CD14-positive monocyte (primary cell): ENCODE measurements at regions not wholly inside any gene's neighbourhood (a gene's known extent, or its start where the extent isn't known, plus 50 kb on each side); places are given as distances from the start of the nearest gene placed in this dataset.

Experiments
- DNase-seq, 3 donors: peaks; one replicate each; pipeline ENCODE4 v3.0.0-alpha.2; 2011 to 2022
- H2AFZ ChIP-seq: 2 replicates; pipeline ENCODE4 v1.6.0; 2012; ENCODE audit warnings: mild to moderate bottlenecking, low read depth, low read length, inconsistent platforms; ENCODE audit not compliant: insufficient read depth, poor library complexity, severe bottlenecking
- H3K27ac ChIP-seq, 2 donors: 1 replicate in 1 of 2; 2 replicates in 1 of 2; pipeline ENCODE4 v1.5.1; 2012 to 2013; ENCODE audit warnings: low read length in 2 of 2, control low read depth in 1 of 2, inconsistent platforms in 1 of 2, low read depth in 1 of 2, mild to moderate bottlenecking in 1 of 2
- H3K27me3 ChIP-seq, 2 donors: one replicate each; pipeline versions ENCODE4 v1.6.0 to v1.6.1; 2011 to 2013; ENCODE audit warnings: low read length in 2 of 2; ENCODE audit not compliant: control insufficient read depth in 2 of 2, insufficient read depth in 2 of 2
- H3K36me3 ChIP-seq, 2 donors: replicated peaks in 1 of 2; 1 replicate in 1 of 2; 2 replicates in 1 of 2; pipeline versions ENCODE4 v1.5.1 to v1.6.1; 2012 to 2013; ENCODE audit warnings: low read length in 2 of 2, control low read depth in 1 of 2, inconsistent platforms in 1 of 2, mild to moderate bottlenecking in 1 of 2; ENCODE audit not compliant: insufficient read depth in 2 of 2, control insufficient read depth in 1 of 2
- H3K4me1 ChIP-seq, 2 donors: 1 replicate in 1 of 2; 2 replicates in 1 of 2; pipeline versions ENCODE4 v1.5.1 to v1.6.1; 2012 to 2013; ENCODE audit warnings: low read length in 2 of 2, control low read depth in 1 of 2, inconsistent platforms in 1 of 2, mild to moderate bottlenecking in 1 of 2, moderate library complexity in 1 of 2; ENCODE audit not compliant: insufficient read depth in 2 of 2, control insufficient read depth in 1 of 2
- H3K4me2 ChIP-seq: replicated peaks from 2 replicates; pipeline ENCODE3; 2012; ENCODE audit warnings: low read length, moderate library complexity, mild to moderate bottlenecking; ENCODE audit not compliant: poor library complexity, severe bottlenecking; ENCODE audit errors: extremely low read depth
- H3K4me3 ChIP-seq, 3 experiments: fragments of 200-600 bp in 1 of 3; sonication (generic) in 1 of 3; replicated peaks in 1 of 3; 1 replicate in 2 of 3; 2 replicates in 1 of 3; pipeline ENCODE4 v1.5.1; 2011 to 2013; ENCODE audit warnings: low read length in 3 of 3, mild to moderate bottlenecking in 3 of 3, control low read depth in 2 of 3, low read depth in 2 of 3, inconsistent platforms in 1 of 3, moderate library complexity in 1 of 3
- H3K79me2 ChIP-seq: 2 replicates; pipeline ENCODE4 v1.6.0; 2012; ENCODE audit warnings: mild to moderate bottlenecking, control low read depth, inconsistent platforms, low read length, moderate library complexity; ENCODE audit not compliant: insufficient read depth
- H3K9ac ChIP-seq: 2 replicates; pipeline ENCODE4 v1.6.0; 2017; ENCODE audit warnings: low read length, mild to moderate bottlenecking; ENCODE audit not compliant: insufficient read depth, poor library complexity, severe bottlenecking
- H3K9me3 ChIP-seq, 2 donors: replicated peaks in 1 of 2; 1 replicate in 1 of 2; 2 replicates in 1 of 2; pipeline versions ENCODE4 v1.5.1 to v1.6.1; 2012 to 2013; ENCODE audit warnings: low read length in 2 of 2, control low read depth in 1 of 2; ENCODE audit not compliant: control insufficient read depth in 1 of 2, insufficient read depth in 1 of 2
- H4K20me1 ChIP-seq: 2 replicates; pipeline ENCODE4 v1.6.0; 2012; ENCODE audit warnings: mild to moderate bottlenecking, low read length, control low read depth, moderate library complexity; ENCODE audit not compliant: insufficient read depth
- H3K27ac Mint-ChIP-seq, 7 donors: one replicate each; pipeline ENCODE4 v1.8.0; 2020; ENCODE audit warnings: mild to moderate bottlenecking in 7 of 7, mixed read lengths in 7 of 7, moderate library complexity in 6 of 7, inconsistent platforms in 2 of 7
- H3K27me3 Mint-ChIP-seq, 3 donors: one replicate each; pipeline ENCODE4 v1.8.0; 2021 to 2022; ENCODE audit warnings: low read depth in 3 of 3, mild to moderate bottlenecking in 3 of 3, mixed read lengths in 3 of 3, moderate library complexity in 3 of 3, inconsistent platforms in 1 of 3
- H3K36me3 Mint-ChIP-seq, 2 donors: one replicate each; pipeline ENCODE4 v1.8.0; 2020; ENCODE audit warnings: mixed read lengths in 2 of 2, inconsistent platforms in 1 of 2, mild to moderate bottlenecking in 1 of 2
- H3K4me1 Mint-ChIP-seq: one replicate; pipeline ENCODE4 v1.8.0; 2020; ENCODE audit warnings: mild to moderate bottlenecking, mixed read lengths
- H3K4me3 Mint-ChIP-seq, 2 donors: one replicate each; pipeline ENCODE4 v1.8.0; 2020; ENCODE audit warnings: mild to moderate bottlenecking in 2 of 2, mixed read lengths in 2 of 2, moderate library complexity in 1 of 2
- H3K9me3 Mint-ChIP-seq, 7 donors: one replicate each; pipeline ENCODE4 v1.8.0; 2020 to 2022; ENCODE audit warnings: mixed read lengths in 7 of 7, mild to moderate bottlenecking in 6 of 7, moderate library complexity in 6 of 7, inconsistent platforms in 2 of 7
- CTCF ChIP-seq: fragments of 200-600 bp; IDR thresholded peaks from one replicate; pipeline ENCODE4 v1.8.0; 2022; ENCODE audit warnings: antibody characterized with exemption, mild to moderate bottlenecking
- WGBS: methylation state at CpG from one replicate; pipeline ENCODE4 v1.1.5; 2013; ENCODE audit warnings: missing lambda C conversion rate; ENCODE audit not compliant: insufficient coverage; 5-methylcytosine and 5-hydroxymethylcytosine counted together
- intact Hi-C, 2 donors: fragments of 100-400 bp; cut with micrococcal nuclease; formaldehyde crosslinking; loops; one replicate each; pipeline versions ENCODE4 v1.15.0 to v1.15.1; 2023

- no peaks in the 10 kb centered on the region for H4K20me1 ChIP-seq
- intact Hi-C loops = no loop called here
- DNase-seq = peak in 2 of 3 donors; percentile 6 to 7
- H3K9me3 ChIP-seq = no peaks in the 10 kb centered on the region
- Mint-ChIP-seq H3K27me3 (peaks cover 0 to 4% (median 3%) of the 10 kb centered on the region in 3 donors), H3K9me3 (peaks cover 0 to 7% (median 2%) of the 10 kb centered on the region in 7 donors), H3K4me3 (no peak overlapping the region), H3K27ac (no peak overlapping the region), H3K4me1 (no peaks in the 10 kb centered on the region), H3K36me3 (no peaks in the 10 kb centered on the region)
- H3K9ac ChIP-seq = no peak overlapping the region
- H3K4me3 ChIP-seq = no peak overlapping the region
- peak; percentile 66 for TF ChIP-seq CTCF
- H2AFZ ChIP-seq = no peak overlapping the region
- H3K4me1 ChIP-seq = no peaks in the 10 kb centered on the region
- no CpG with 5 or more reads among the region's 1 CpG for WGBS
- no peaks in the 10 kb centered on the region for H3K36me3 ChIP-seq
- no peaks in the 10 kb centered on the region for H3K27me3 ChIP-seq
- H3K79me2 ChIP-seq = no peaks in the 10 kb centered on the region
- H3K4me2 ChIP-seq = no peak overlapping the region
- H3K27ac ChIP-seq = no peak overlapping the region
These were observed 158.4 kb downstream of the KLHL28 start for GRCh38 chr14:44803239-44803905.

DNA sequence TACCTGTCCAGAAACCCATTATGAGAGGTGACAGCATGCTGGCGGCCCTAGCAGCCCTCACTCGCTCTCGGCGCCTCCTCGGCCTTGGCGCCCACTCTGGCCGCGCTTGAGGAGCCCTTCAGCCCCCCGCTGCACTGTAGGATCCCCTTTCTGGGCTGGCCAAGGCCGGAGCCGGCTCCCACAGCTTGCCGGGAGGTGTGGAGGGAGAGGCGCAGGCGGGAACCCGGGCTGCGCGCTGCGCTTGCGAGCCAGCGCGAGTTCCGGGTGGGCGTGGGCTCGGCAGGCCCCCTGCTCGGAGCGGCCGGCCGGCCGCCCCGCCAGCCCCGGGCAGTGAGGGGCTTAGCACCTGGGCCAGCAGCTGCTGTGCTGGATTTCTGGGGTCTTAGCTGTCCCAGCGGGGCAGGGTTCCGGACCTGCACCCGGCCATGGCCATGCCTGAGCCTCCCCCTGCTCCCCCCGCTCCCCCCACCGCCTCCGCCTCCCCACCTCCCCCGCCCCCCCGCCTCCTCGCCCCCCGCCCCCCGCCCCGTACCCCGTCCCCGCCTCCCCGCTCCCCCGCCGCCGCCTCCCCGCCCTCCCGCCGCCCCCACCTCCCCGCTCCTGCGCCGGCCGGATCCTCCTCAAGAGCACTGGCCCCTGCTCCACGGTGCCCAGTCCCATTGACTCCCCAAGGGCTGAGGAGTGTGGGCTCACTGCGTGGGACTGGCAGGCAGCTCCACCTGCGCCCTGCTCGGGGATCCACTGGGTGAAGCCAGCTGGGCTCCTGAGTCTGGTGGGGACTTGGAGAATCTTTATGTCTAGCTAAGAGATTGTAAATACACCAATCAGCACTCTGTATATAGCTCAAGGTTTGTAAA is 163.1 kb downstream of the KLHL28 start:
- no peak overlapping the region for H3K4me3 Mint-ChIP-seq
- Histone ChIP-seq H3K4me1 (no peaks in the 10 kb centered on the region), H3K27me3 (no peaks in the 10 kb centered on the region), H2AFZ (no peak overlapping the region), H3K9ac (no peak overlapping the region), H3K27ac (no peak overlapping the region), H3K9me3 (no peaks in the 10 kb centered on the region), H3K36me3 (no peaks in the 10 kb centered on the region), H3K79me2 (no peaks in the 10 kb centered on the region), H3K4me3 (no peak overlapping the region), H3K4me2 (no peak overlapping the region), H4K20me1 (no peaks in the 10 kb centered on the region)
- intact Hi-C loops = no loop called here
- no peak overlapping the region for H3K27ac Mint-ChIP-seq
- DNase-seq = no peak
- WGBS = 83% methylated on average over 28 of the region's 60 CpGs
- H3K27me3 Mint-ChIP-seq = peaks cover 0 to 8% (median 4%) of the 10 kb centered on the region in 3 donors
- no peak for TF ChIP-seq CTCF
- no peaks in the 10 kb centered on the region for H3K4me1 Mint-ChIP-seq
- H3K36me3 Mint-ChIP-seq = no peaks in the 10 kb centered on the region
- H3K9me3 Mint-ChIP-seq = peaks cover 0 to 7% (median 2%) of the 10 kb centered on the region in 7 donors
